Natural killer cell (primary cell): ENCODE measurements at regions not wholly inside any gene's neighbourhood (a gene's known extent, or its start where the extent isn't known, plus 50 kb on each side); places are given as distances from the start of the nearest gene placed in this dataset.
A peak's percentile ranks its signal among the peaks of the same experiment; 100 is the strongest.

Experiments used
- ATAC-seq, 3 donors: fragments of 150-1000 bp in 2 of 3; fragments of 200-7000 bp in 1 of 3; cut with Tn5 transposase; 1 replicate in 1 of 3; 2 replicates in 2 of 3; pipeline ENCODE4 v1.10.0; 2021; ENCODE audit warnings: mild to moderate bottlenecking in 2 of 3, moderate library complexity in 2 of 3
- DNase-seq, 2 donors: peaks; one replicate each; pipeline versions ENCODE4 v3.0.0 to v3.0.0-alpha.2; 2013 to 2021; ENCODE audit warnings: mixed read lengths in 1 of 2
- H3K27ac ChIP-seq: one replicate; pipeline ENCODE4 v1.5.1; 2013; ENCODE audit warnings: mild to moderate bottlenecking, low read length
- H3K27me3 ChIP-seq: one replicate; pipeline ENCODE4 v1.6.1; 2013; ENCODE audit warnings: low read length; ENCODE audit not compliant: control insufficient read depth, insufficient read depth
- H3K36me3 ChIP-seq: one replicate; pipeline ENCODE4 v1.6.1; 2013; ENCODE audit warnings: low read length; ENCODE audit not compliant: control insufficient read depth, insufficient read depth
- H3K4me1 ChIP-seq: one replicate; pipeline ENCODE4 v1.6.1; 2013; ENCODE audit warnings: low read length; ENCODE audit not compliant: control insufficient read depth, insufficient read depth
- H3K4me3 ChIP-seq: one replicate; pipeline ENCODE4 v1.5.1; 2013; ENCODE audit warnings: low read length
- H3K9me3 ChIP-seq: one replicate; pipeline ENCODE4 v1.6.1; 2013; ENCODE audit warnings: low read length; ENCODE audit not compliant: control insufficient read depth, insufficient read depth
- H3K27ac Mint-ChIP-seq, 2 donors: one replicate each; pipeline ENCODE4 v1.8.0; 2022; ENCODE audit warnings: mild to moderate bottlenecking in 2 of 2, mixed read lengths in 2 of 2, moderate library complexity in 1 of 2
- H3K27me3 Mint-ChIP-seq, 2 donors: one replicate each; pipeline ENCODE4 v1.8.0; 2022; ENCODE audit warnings: low read depth in 2 of 2, mixed read lengths in 2 of 2
- H3K36me3 Mint-ChIP-seq: one replicate; pipeline ENCODE4 v1.8.0; 2022; ENCODE audit warnings: mixed read lengths
- H3K4me1 Mint-ChIP-seq, 2 donors: one replicate each; pipeline ENCODE4 v1.8.0; 2022; ENCODE audit warnings: mixed read lengths in 2 of 2
- H3K4me3 Mint-ChIP-seq: one replicate; pipeline ENCODE4 v1.8.0; 2022; ENCODE audit warnings: mild to moderate bottlenecking, moderate library complexity, mixed read lengths
- H3K9me3 Mint-ChIP-seq, 2 donors: one replicate each; pipeline ENCODE4 v1.8.0; 2022; ENCODE audit warnings: mixed read lengths in 2 of 2
- CTCF ChIP-seq: fragments of 200-600 bp; IDR thresholded peaks from one replicate; pipeline ENCODE4 v1.8.0; 2022; ENCODE audit warnings: antibody characterized with exemption
- whole genome bisulfite sequencing: methylation state at CpG from one replicate; pipeline ENCODE4 v1.1.7; 2013; ENCODE audit warnings: missing lambda C conversion rate; ENCODE audit not compliant: insufficient coverage; 5-methylcytosine and 5-hydroxymethylcytosine counted together
- intact Hi-C: fragments of 100-400 bp; cut with micrococcal nuclease; formaldehyde crosslinking; loops from one replicate; pipeline ENCODE4 v1.14.2; 2022

GRCh38 chr13:65642301-65642700, 1587.8 kb downstream of the PCDH9 start:
- TF ChIP-seq CTCF, result no peak
- Mint-ChIP-seq H3K4me3 (no peak overlapping the region), H3K27ac (no peak overlapping the region), H3K9me3 (no peaks in the 10 kb centered on the region), H3K4me1 (no peaks in the 10 kb centered on the region), H3K27me3 (no peaks in the 10 kb centered on the region), H3K36me3 (no peaks in the 10 kb centered on the region)
- no peaks in the 10 kb centered on the region for H3K36me3 ChIP-seq
- no peak overlapping the region for H3K4me3 ChIP-seq
- ATAC-seq (no peak), DNase-seq (no peak)
- H3K9me3 ChIP-seq, result no peaks in the 10 kb centered on the region
- H3K4me1 ChIP-seq, result no peaks in the 10 kb centered on the region
- intact Hi-C loops, result no loop called here
- no peaks in the 10 kb centered on the region for H3K27me3 ChIP-seq
- no peak overlapping the region for H3K27ac ChIP-seq

GRCh38 chr13:65638572-65639168, 1591.5 kb downstream of the PCDH9 start:
- Histone ChIP-seq H3K4me1 (no peaks in the 10 kb centered on the region), H3K4me3 (no peak overlapping the region), H3K36me3 (no peaks in the 10 kb centered on the region), H3K27me3 (no peaks in the 10 kb centered on the region), H3K27ac (no peak overlapping the region), H3K9me3 (no peaks in the 10 kb centered on the region)
- TF ChIP-seq CTCF, result peak; percentile 54
- DNase-seq (no peak), ATAC-seq (peak in 2 of 3 donors; percentile 44 to 58)
- Mint-ChIP-seq H3K9me3 (no peaks in the 10 kb centered on the region), H3K4me3 (no peak overlapping the region), H3K27me3 (no peaks in the 10 kb centered on the region), H3K36me3 (no peaks in the 10 kb centered on the region), H3K27ac (no peak overlapping the region), H3K4me1 (no peaks in the 10 kb centered on the region)
- intact Hi-C loops, result no loop called here
- 29% methylated on average over 2 of the region's 2 CpGs for WGBS

GRCh38 chr13:65633806-65634205, 1596.3 kb downstream of the PCDH9 start:
- Histone ChIP-seq H3K9me3 (no peaks in the 10 kb centered on the region), H3K4me3 (no peak overlapping the region), H3K4me1 (no peaks in the 10 kb centered on the region), H3K27me3 (no peaks in the 10 kb centered on the region), H3K36me3 (no peaks in the 10 kb centered on the region), H3K27ac (no peak overlapping the region)
- Mint-ChIP-seq H3K36me3 (no peaks in the 10 kb centered on the region), H3K27me3 (no peaks in the 10 kb centered on the region), H3K27ac (no peak overlapping the region), H3K9me3 (no peaks in the 10 kb centered on the region), H3K4me1 (no peaks in the 10 kb centered on the region), H3K4me3 (no peak overlapping the region)
- TF ChIP-seq CTCF, result no peak
- intact Hi-C loops, result no loop called here
- no peak for DNase-seq
- no peak for ATAC-seq
- WGBS, result no CpG with 5 or more reads among the region's 1 CpG

GRCh38 chr13:65631078-65631477, 1599.1 kb downstream of the PCDH9 start:
- peaks cover 0 to 3% of the 10 kb centered on the region in 2 donors for H3K9me3 Mint-ChIP-seq
- H3K27ac Mint-ChIP-seq, result no peak overlapping the region
- TF ChIP-seq CTCF, result no peak
- Histone ChIP-seq H3K4me1 (no peaks in the 10 kb centered on the region), H3K9me3 (no peaks in the 10 kb centered on the region), H3K27ac (no peak overlapping the region), H3K36me3 (no peaks in the 10 kb centered on the region), H3K27me3 (no peaks in the 10 kb centered on the region), H3K4me3 (no peak overlapping the region)
- no peaks in the 10 kb centered on the region for H3K27me3 Mint-ChIP-seq
- intact Hi-C loops, result no loop called here
- H3K4me1 Mint-ChIP-seq, result no peaks in the 10 kb centered on the region
- no peak for DNase-seq
- no peak for ATAC-seq
- H3K36me3 Mint-ChIP-seq, result no peaks in the 10 kb centered on the region
- no CpG with 5 or more reads among the region's 2 CpGs for WGBS
- H3K4me3 Mint-ChIP-seq, result no peak overlapping the region
